ENCODE measurements at regions not wholly inside any gene's neighbourhood (a gene's known extent, or its start where the extent isn't known, plus 50 kb on each side); places are given as distances from the start of the nearest gene placed in this dataset.
A peak's percentile ranks its signal among the peaks of the same experiment; 100 is the strongest.
"Not testable (repeated sequence)": the region's sequence is repeated elsewhere in the genome, so short reads cannot be mapped to it uniquely, and the experiment has no call there.

DNA sequence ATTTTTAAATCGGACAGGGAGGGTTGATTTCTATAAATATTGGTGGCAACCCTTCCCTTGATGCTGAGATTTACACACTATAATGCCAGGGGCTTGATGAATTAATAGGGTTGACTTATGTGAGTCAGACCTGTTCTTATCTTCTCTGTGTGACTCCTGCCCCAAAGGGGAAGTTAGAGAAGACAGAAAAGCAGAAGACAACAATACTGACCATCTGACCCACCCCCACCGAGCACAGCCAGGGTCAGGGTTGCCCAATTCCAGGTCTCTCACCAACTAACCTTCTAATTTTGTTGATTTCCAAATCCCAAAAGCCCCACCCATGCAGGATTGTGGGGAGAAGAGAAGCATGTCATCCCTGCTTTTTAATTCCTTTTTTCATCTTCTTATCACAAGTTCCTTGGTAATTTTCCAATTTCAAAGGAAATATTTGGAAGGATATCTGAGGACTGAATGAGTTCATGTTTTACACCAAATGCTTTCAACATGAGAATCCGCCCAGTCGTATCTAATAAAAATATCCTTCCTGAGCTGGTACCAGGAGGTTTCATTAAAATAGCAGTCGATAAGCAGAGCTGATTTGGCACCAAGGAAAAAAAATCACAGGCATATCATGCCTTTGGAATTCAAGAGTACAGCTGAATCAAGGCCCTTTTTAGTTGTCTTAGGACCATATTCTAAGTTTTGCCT, 603.4 kb upstream of the CDH11 start:
- peak; percentile 18 for DNase-seq (ENCODE audit: low spot score)

DNA sequence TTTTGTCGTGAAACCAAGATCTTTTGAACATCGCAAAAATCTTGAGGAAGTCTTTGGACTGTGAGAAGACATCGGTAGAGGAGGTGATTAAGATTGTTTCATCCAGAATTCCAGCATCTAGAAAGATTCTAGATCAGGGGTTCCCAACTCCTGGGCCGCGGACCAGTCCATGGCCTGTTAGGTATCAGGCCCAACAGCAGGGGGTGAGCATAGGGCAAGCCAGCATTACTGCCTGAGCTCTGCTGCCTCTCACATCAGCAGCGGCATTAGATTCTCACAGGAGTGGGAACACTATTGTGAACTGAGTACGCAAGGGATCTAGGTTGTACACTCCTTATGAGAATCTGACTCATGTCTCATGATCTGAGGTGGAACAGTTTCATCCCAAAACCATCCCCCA, 600.6 kb upstream of the CDH11 start:
- DNase-seq (ENCODE audit: low spot score): no peak

DNA sequence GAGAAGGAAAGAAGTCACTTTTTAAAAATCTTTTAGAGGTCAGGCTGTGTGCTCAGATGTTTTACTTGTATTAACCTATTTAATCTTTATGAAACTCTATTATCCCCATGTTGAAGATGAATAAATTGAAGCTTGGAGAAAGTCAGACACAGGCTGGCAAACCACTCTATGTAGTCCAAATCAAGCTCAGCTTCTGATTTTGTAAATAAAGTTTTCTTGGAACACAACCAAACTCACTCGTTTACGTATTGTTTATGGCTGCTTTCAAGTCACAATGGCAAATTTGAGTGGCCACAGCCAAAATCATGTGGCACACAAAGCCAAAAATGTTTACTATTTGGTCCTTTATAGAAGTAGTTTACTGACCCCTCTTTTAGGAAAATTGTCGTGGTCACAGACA, 596.0 kb upstream of the CDH11 start:
- DNase-seq (ENCODE audit: low spot score): no peak

DNA sequence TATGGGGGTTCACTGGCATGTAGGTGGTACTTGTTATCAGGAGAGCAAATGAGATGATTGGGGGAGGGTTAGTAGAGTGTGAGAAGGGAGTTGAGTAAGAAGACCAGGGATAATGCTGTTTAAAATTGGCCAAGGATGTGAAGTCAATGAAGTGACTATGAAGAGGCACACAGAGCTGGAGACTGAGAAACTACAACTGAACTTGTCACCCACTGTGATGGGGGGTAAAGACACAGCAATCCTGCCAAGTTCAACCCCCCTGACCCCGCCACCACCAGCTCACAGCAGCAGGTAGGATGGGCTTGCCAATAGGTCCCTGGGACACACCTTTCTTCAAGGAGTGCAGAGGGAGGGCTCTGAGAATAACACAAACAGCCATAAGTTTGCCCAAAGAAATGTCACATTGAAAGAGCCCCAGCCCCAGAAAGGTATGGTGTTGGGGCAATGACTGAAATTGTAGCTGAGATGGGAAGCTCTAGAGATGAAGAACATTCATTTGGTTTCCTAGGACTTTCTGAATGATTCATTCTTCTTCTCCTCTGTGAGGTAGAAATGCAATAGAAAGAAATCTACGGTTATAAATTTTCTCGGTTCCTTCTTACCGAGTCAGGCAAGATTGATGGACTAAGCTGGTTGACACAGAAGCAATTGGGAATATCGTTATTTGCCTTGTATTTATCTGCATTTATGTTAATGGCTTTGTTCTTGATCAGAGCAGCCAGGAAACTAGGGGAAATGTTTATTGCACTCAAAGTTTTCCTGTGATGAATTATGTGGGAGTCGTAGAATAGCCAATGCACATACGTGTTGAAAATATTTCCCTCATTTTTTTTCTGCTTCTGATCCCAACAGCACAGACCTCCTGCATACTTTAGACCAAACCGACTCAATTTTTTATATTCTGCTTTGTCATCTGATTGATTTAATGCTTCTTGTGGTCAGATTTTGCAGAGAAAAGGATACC, 595.2 kb upstream of the CDH11 start:
- DNase-seq (ENCODE audit: low spot score): no peak

DNA sequence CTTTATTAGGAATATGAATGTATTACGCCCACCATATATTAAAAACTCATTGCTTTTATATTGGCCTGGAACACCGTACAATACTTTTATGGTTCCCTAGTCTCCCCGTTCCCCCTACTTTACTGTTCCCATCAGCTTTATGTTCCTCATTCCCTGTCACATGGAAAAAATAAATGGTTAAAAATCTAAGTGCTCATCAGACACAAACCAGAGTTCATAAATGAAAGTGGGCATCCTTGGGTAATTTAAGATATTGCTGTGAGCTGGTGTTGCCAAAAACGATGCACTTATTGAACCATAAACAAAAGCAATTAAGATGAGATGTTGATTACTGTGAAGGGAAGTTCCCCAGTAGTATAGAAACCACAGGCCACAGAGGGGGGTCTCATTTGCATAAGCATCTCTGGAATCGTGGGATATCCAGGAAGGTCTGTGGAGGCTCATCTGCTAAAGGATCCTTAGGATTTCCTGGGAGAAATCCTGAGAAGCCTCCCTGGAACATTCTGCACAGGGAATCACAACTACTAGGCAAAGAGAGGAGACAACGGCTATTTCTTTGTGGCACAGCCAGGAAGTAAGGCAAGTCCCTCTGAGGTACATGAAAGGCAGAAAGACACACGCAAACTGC, 591.4 kb upstream of the CDH11 start:
- no peak for DNase-seq (ENCODE audit: low spot score)

DNA sequence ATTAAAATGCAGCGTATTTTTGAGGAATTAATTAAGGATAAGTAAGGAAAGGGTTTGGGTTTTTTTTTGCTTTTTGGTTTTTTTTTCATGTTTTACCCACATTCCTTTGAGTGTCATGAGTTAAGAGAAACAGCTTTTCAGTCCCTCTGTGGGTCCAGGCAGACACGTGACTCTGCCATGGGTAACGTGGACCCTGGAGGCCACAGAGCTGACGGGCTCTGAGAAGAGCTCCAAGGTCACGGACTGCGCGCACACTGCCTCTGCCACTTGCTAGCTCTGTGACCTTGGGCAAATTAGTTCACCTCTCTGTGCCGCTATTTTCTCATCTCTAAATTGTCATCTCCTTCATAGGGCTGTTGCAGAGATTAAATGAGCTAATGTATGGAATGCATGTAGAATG, 588.2 kb upstream of the CDH11 start:
- no peak for DNase-seq (ENCODE audit: low spot score)

DNA sequence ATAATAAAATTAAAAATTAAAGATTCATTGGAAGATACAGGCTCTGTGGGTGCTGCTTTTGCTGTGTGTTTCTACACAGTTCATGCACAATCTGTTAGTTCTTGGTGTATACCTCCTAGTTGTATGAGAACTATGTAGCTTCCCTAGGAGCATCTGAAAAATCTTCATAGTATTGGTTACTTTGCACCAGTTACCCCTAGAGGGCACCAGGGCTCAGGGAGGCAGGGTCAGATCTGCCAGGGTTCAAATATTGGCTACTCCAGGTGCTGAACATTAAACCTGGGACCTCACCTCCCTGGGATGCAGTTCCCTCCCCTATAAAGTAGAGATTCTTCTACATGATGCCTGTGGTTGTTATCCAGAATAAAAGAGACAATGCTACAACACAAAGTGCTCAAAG, 583.0 kb upstream of the CDH11 start:
- no peak for DNase-seq (ENCODE audit: low spot score)

DNA sequence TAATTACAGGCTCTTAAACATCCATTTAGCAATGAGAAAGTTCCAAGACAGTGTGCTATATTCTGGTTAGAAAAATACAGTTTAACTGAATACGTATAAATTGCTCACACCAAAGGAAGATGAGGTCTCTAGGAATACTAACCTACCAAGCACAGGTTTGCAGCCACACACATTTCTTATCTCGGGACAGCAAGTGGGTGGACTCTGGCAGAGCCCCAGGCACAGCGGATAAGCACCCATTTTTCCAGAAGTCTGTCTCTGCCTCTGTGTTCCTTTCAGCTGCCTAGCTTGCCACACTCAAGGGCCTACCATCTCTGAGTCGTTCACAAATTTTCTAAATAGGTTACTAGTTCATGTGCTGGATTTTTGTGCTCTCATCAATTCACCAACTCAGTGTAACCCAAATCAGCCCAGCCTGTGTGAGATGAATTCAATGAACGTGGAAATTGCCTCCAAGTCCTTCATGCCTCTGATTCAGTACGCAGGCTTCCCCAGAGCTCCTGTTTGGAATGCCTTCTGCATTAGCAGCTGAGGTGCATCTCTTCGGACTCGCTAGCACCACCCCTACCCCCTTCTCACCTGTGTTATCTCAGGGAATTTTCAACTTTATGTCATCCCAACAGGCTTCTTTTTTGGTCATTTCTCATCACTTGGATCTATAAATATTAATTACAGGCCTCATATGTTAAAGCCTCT, 581.0 kb upstream of the CDH11 start:
- DNase-seq (ENCODE audit: low spot score): no peak

DNA sequence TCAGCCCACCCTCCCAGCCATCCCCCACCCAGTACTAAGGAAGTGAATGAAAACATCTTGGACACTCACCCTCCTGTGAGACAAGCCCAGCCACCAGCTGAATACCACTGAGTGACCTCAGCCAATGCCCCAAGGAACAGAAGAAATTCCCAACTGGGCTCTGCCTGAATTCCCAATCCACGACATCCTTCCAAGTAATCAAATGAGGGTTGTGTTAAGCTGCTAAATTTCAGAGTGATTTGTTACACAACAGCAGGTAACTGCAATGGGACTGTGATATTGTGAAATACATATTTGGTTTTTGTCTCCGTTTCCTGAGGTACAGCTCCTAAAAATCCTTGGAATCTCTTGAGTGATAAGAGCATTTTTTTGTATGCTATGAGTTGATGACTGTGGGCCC, 578.7 kb upstream of the CDH11 start:
- DNase-seq (ENCODE audit: low spot score): no peak

DNA sequence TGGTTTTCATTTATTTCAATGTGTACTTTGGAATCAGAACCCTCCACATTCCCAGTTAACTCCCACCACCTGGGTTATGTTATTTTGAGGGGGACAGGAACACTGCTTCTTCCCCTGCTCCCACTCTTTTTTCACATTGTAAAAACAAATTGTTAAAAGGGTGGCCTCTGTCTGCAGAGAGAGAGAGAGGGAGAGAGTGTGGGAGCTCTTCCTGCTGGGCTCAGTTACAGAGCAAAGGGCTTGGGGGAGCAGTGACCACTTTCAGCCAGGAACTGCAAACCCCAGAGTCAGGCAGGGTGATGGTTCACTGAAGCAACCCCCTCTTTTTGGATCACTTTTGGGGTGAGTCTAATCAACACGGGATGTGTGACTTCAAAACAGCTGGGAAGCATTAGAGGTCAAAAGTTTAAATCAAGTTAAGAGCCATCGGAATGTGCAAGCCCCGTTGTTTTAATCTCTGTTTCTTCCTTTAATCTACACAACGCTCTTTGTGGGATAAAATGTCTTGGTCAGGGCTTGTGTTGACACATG, 577.0 kb upstream of the CDH11 start:
- no peak for DNase-seq (ENCODE audit: low spot score)

DNA sequence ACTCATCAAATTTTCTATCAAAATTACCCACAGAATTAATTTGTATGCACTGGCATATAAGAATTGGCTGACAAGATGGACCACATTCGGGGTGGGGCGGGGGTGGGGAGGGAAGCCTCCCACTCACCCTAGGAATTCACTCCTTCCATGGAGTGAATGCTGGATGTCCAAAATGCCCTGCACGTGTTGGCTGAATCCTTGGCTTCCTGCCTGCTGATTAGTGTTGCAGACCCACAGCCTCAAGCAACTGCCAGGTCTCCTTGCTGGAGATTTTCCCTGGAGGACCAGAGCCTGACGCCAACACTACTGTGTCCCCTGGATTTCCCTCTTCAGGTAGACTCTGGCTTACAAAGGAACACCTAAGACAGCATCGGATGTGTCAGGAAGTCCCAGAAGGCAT, 575.7 kb upstream of the CDH11 start:
- no peak for DNase-seq (ENCODE audit: low spot score)

DNA sequence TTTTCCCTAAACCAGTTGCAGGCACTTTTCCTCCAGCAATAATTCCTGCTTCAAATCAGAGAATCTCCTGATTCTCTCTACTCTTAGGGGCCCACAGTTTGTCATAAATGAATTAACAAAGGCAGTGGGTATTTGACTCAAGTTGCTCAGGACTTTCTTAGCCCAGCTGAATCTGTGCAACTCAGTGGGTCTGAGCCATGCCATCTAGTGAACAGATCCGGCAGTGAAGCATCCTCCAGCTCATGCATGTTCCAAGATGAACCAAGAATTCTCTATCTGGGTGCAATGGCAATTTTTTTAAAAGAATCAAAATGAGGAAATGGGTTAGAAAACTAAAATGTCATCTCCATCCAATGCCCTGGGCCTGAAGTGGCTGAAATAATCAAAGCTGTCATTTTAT, 575.2 kb upstream of the CDH11 start:
- DNase-seq (ENCODE audit: low spot score): no peak

DNA sequence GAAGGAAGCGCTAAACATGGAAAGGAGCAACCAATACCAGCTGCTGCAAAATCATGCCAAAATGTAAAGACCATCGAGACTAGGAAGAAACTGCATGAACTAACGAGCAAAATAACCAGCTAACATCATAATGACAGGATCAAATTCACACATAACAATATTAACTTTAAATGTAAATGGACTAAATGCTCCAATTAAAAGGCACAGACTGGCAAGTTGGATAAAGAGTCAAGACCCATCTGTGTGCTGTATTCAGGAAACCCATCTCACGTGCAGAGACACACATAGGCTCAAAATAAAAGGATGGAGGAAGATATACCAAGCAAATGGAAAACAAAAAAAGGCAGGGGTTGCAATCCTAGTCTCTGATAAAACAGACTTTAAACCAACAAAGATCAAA, 570.0 kb upstream of the CDH11 start:
- DNase-seq (ENCODE audit: low spot score): not testable (repeated sequence)

DNA sequence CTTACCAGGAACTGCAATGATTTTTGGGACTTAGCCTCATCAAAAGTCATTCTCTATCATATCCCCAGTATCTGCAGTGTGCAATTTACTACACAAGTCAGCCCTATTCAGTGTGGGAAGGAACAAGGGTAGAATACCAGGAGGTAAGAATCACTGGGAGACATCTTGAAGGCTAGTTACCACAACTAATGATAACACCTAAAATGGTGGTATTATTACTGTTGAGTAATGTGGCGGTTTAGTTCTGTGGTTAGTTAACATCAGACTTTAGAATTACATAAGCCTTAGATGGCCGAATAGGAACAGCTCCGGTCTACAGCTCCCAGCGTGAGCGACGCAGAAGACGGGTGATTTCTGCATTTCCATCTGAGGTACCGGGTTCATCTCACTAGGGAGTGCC, 567.9 kb upstream of the CDH11 start:
- DNase-seq (ENCODE audit: low spot score): no peak

DNA sequence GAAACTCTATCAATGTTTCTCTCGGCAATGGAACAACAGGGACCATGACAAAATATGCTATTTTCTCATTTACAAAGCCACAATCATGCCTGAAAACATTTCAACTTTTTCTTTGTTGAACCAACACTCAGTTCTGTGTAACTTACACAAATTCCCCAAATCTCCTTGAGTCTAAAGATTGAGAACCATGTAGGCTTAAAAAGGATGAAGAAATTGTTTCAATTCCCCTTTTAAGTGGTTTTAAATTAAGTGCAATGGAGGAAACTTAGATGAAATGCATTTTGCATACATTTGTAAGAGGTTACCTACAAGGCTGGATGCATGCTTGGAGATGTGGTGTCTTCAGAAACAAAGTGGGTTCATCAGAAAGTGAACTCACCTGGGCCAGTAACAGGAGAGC, 566.4 kb upstream of the CDH11 start:
- no peak for DNase-seq (ENCODE audit: low spot score)

DNA sequence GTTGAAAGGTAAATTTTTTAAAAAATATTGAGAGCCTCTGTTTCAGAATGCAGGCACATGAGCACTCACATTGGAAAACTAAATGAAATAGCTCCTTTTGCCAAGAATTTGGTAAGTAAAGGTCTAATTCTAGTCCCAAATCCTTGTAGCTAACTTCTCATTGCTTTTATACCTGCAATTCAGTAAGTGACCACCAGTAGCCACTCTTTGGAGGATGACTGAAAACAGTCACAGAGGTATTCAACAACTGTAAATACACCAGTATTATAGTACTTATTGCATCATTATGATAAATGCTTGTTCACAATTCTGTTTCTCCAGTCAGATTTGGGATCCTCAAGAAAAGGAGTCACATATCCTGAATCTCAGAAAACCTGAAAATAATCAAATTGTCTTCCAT, 562.4 kb upstream of the CDH11 start:
- DNase-seq (ENCODE audit: low spot score): no peak

DNA sequence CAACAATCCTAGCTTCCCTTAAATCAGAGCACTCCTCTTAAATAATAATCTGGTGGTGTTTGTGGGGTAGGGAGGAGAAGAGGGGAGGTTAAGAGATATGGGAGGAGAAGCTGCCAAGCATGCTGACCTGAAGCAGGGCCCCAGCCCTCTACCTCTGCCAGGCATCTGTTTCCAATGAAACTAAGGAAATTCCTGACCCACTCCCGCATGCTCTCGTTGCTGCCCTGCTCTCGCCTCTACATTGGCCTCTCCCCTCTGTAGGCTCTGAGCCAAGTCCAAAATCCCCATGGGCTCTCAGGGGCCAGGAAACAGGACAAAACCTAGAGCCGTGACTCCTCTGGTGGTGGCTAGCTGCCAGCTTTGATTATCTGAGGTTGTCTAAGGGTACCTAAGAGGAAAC, 559.5 kb upstream of the CDH11 start:
- no peak for DNase-seq (ENCODE audit: low spot score)

DNA sequence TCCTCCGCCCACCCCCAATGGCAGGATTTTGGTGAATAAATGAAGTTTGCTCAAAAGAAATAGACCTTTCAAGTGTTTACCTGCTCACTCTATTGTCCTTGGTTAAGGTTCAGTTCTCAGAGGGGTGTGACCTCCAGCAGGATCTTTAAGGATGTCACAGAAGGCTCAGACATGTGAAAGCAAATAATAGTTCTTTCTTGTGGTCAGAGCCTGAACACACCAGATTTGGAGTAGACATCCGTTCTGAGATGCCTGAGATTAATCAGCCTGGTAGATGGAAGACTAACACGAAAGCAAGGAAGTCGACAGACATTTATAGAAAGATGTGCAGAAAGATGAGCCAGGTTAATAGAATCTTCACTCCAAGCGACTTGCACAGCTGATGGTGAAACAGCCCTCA, 557.9 kb upstream of the CDH11 start:
- no peak for DNase-seq (ENCODE audit: low spot score)

DNA sequence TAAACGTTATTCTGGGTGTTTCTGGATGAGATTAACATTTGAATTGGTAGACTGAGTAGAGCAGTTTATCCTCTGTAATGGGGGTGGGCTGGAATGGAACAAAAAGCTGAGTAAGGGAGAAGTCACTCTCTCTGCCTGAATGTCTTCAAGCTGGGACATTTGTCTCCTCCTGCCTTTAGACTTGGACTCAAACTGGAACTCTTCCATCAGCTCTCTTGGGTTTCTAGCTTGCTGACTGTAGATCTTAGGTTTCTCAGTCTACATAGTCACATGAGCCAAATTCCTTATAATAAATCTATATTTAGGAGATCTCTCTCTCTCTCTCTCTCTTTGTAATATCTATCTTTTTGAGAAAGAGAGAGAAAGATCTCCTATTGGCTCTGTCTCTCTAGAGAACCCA, 553.3 kb upstream of the CDH11 start:
- no peak for DNase-seq (ENCODE audit: low spot score)

DNA sequence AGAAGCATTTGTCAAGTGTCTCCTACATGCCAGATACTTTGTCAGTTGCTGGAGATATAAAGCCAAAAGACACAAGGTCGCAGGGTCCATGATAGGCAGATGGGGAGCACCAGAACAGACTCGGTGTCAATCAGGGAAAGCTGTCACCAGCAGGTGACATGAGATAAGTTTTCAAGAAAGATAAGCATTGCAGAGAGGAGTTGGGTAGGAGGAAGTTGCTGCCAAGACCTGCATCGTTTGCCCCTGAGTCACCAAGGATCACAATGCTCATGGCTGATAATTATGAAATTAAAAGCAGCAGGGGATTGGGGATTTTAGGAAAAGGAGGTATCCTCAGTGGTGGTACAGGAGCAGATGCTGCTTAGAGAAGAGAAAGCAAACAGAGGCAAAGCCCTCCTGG, 551.1 kb upstream of the CDH11 start:
- peak; percentile 45 for DNase-seq (ENCODE audit: low spot score)

DNA sequence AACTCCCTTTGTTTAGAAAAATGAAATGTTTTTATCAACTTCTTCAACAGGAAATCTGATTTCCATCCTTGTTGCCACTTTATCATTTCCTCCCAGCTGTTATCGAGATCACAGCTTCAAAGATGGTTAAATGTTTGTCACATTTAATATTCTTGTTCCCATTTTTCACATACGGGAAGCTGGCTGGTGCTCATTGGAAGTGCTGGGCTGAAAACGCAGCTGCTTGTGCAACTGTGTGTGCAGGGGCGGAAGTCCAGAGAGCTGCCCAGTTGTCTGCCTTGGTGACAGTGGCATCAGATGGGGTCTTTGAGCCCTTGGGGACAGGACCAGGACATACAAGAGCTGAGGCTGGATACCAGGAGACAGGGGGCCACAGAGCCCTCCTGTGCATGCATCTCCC, 549.2 kb upstream of the CDH11 start:
- DNase-seq (ENCODE audit: low spot score): no peak

DNA sequence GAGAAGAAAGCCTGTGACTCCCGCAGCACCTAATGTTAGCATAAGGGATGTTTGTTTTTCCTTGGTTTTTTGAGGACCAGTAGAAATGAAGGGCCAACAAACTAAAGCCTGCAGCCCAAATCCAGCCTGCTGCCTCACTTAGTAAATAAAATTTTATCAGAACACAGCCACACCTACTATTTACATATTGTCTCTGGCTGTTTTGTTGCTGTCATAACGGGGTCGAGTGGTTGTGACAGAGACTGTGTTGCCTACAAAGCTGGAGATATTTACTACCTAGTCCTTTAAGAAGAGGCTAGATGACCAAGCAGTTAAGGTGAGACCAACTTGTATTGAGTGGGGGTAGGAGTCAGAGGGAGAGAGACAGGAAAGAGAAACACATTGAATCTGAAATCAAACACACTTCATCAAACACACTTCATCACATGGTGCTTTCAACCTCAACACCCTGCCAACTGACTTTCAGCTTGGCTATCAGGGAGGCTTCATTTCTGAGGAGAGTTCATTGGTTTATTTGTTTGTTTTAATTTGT, 546.3 kb upstream of the CDH11 start:
- DNase-seq (ENCODE audit: low spot score): no peak

Data from LoVo (cell line).